Uterus (tissue), 3 donors: ENCODE measurements at regions not wholly inside any gene's neighbourhood (a gene's known extent, or its start where the extent isn't known, plus 50 kb on each side); places are given as distances from the start of the nearest gene placed in this dataset.

Experiments
- DNase-seq, 2 donors: peaks; one replicate each; pipeline ENCODE4 v3.0.0-alpha.2; 2019 to 2020
- H3K27ac ChIP-seq, 2 donors: fragments of 200-600 bp; sonication (generic); 1 replicate in 1 of 2; 2 replicates in 1 of 2; pipeline ENCODE4 v1.5.1; 2016 to 2018
- H3K27me3 ChIP-seq, 2 donors: fragments of 200-600 bp; sonication (generic); one replicate each; pipeline ENCODE4 v1.5.1; 2018 to 2019; ENCODE audit warnings: control low read depth in 1 of 2
- H3K36me3 ChIP-seq, 2 donors: fragments of 200-600 bp; sonication (generic); one replicate each; pipeline ENCODE4 v1.5.1; 2019; ENCODE audit warnings: control low read depth in 1 of 2
- H3K4me1 ChIP-seq, 2 donors: fragments of 200-600 bp; sonication (generic); one replicate each; pipeline ENCODE4 v1.5.1; 2018 to 2019; ENCODE audit warnings: control low read depth in 1 of 2
- H3K4me3 ChIP-seq, 2 donors: fragments of 200-600 bp; sonication (generic); 1 replicate in 1 of 2; 2 replicates in 1 of 2; pipeline ENCODE4 v1.5.1; 2018 to 2019; ENCODE audit warnings: mild to moderate bottlenecking in 1 of 2
- H3K9me3 ChIP-seq, 2 donors: fragments of 200-600 bp; sonication (generic); one replicate each; pipeline ENCODE4 v1.5.1; 2019; ENCODE audit warnings: control low read depth in 1 of 2
- CTCF ChIP-seq, 4 experiments: fragments of 200-600 bp in 2 of 4; fragments of 450-650 bp in 2 of 4; sonication (generic) in 2 of 4; IDR thresholded peaks; one replicate each; pipeline ENCODE4 v1.5.1; 2016 to 2019; ENCODE audit warnings: antibody characterized with exemption in 4 of 4, mild to moderate bottlenecking in 2 of 4, moderate library complexity in 1 of 4
- POLR2A ChIP-seq, 2 donors: fragments of 450-650 bp; IDR thresholded peaks; one replicate each; pipeline ENCODE4 v1.6.1; 2016; ENCODE audit warnings: antibody characterized with exemption in 2 of 2, mild to moderate bottlenecking in 1 of 2, moderate library complexity in 1 of 2
- intact Hi-C: fragments of 100-400 bp; cut with DNase I; formaldehyde crosslinking; loops from one replicate; pipeline ENCODE4 v1.15.1; 2023; ENCODE audit warnings: low total_unique reads
- donor health status: DM: yes; HTN: yes; CAD: no.

GRCh38 chr12:70186436-70186835 lies 56.8 kb upstream of the CNOT2 start:
- no peak for DNase-seq
- Histone ChIP-seq H3K27me3 (no peaks in the 10 kb centered on the region), H3K27ac (no peak overlapping the region), H3K4me1 (no peaks in the 10 kb centered on the region), H3K4me3 (no peak overlapping the region), H3K9me3 (no peaks in the 10 kb centered on the region), H3K36me3 (no peaks in the 10 kb centered on the region)
- intact Hi-C loops = no loop called here
- TF ChIP-seq POLR2A (IDR thresholded peaks at IDR 0.05) (no peak), CTCF (IDR thresholded peaks at IDR 0.05) (no peak)

- H3K4me1 ChIP-seq = no peaks in the 10 kb centered on the region
- H3K9me3 ChIP-seq = no peaks in the 10 kb centered on the region
- no peak for TF ChIP-seq CTCF (IDR thresholded peaks at IDR 0.05)
- TF ChIP-seq POLR2A (IDR thresholded peaks at IDR 0.05) = no peak
- intact Hi-C loops = no loop called here
- H3K4me3 ChIP-seq = no peak overlapping the region
- H3K27me3 ChIP-seq = no peaks in the 10 kb centered on the region
- no peaks in the 10 kb centered on the region for H3K36me3 ChIP-seq
- H3K27ac ChIP-seq = no peak overlapping the region
- no peak for DNase-seq
These were observed 52.8 kb upstream of the CNOT2 start for GRCh38 chr12:70190262-70191010.
